ENCODE measurements at regions not wholly inside any gene's neighbourhood (a gene's known extent, or its start where the extent isn't known, plus 50 kb on each side); places are given as distances from the start of the nearest gene placed in this dataset.

- Histone ChIP-seq H3K9ac (no peak overlapping the region), H3K79me2 (ENCODE audit: insufficient read depth, low read depth) (no peaks in the 10 kb centered on the region), H4K20me1 (ENCODE audit: insufficient read depth) (no peaks in the 10 kb centered on the region), H3K4me1 (ENCODE audit: low read depth, poor library complexity, severe bottlenecking) (no peaks in the 10 kb centered on the region), H3K4me2 (no peak overlapping the region), H3K36me3 (ENCODE audit: insufficient read depth) (no peaks in the 10 kb centered on the region), H3K27ac (no peak overlapping the region), H3K4me3 (IDR thresholded peaks at IDR 0.05; ENCODE audit: insufficient read depth, low read depth, low read length) (no peak overlapping the region), H2AFZ (ENCODE audit: low read depth) (no peak overlapping the region), H3K27me3 (ENCODE audit: insufficient read depth, low read depth) (no peaks in the 10 kb centered on the region)
- TF ChIP-seq CTCF (conservative IDR thresholded peaks at IDR 0.05; ENCODE audit: low read depth, low read length): no peak
These were observed 77.9 kb downstream of the LUZP4 start for GRCh38 chrX:115367455-115367854.

- Histone ChIP-seq H3K9ac (no peak overlapping the region), H3K4me2 (no peak overlapping the region), H2AFZ (ENCODE audit: low read depth) (no peak overlapping the region), H3K36me3 (ENCODE audit: insufficient read depth) (no peaks in the 10 kb centered on the region), H3K27ac (no peak overlapping the region), H3K27me3 (ENCODE audit: insufficient read depth, low read depth) (no peaks in the 10 kb centered on the region), H3K79me2 (ENCODE audit: insufficient read depth, low read depth) (no peaks in the 10 kb centered on the region), H3K4me1 (ENCODE audit: low read depth, poor library complexity, severe bottlenecking) (no peaks in the 10 kb centered on the region), H3K4me3 (IDR thresholded peaks at IDR 0.05; ENCODE audit: insufficient read depth, low read depth, low read length) (no peak overlapping the region), H4K20me1 (ENCODE audit: insufficient read depth) (no peaks in the 10 kb centered on the region)
- TF ChIP-seq CTCF (conservative IDR thresholded peaks at IDR 0.05; ENCODE audit: low read depth, low read length): no peak
These were observed 78.4 kb downstream of the LUZP4 start for GRCh38 chrX:115367951-115368350.

GRCh38 chrX:115368876-115369275 is 79.4 kb downstream of the LUZP4 start:
- no peaks in the 10 kb centered on the region for H3K36me3 ChIP-seq (ENCODE audit: insufficient read depth)
- no peak for TF ChIP-seq CTCF (conservative IDR thresholded peaks at IDR 0.05; ENCODE audit: low read depth, low read length)
- no peak overlapping the region for H3K9ac ChIP-seq
- no peaks in the 10 kb centered on the region for H3K79me2 ChIP-seq (ENCODE audit: insufficient read depth, low read depth)
- H3K4me2 ChIP-seq: no peak overlapping the region
- no peaks in the 10 kb centered on the region for H3K4me1 ChIP-seq (ENCODE audit: low read depth, poor library complexity, severe bottlenecking)
- no peak overlapping the region for H2AFZ ChIP-seq (ENCODE audit: low read depth)
- no peak overlapping the region for H3K27ac ChIP-seq
- H4K20me1 ChIP-seq (ENCODE audit: insufficient read depth): no peaks in the 10 kb centered on the region
- H3K4me3 ChIP-seq (IDR thresholded peaks at IDR 0.05; ENCODE audit: insufficient read depth, low read depth, low read length): no peak overlapping the region
- H3K27me3 ChIP-seq (ENCODE audit: insufficient read depth, low read depth): no peaks in the 10 kb centered on the region

GRCh38 chrX:115372152-115372551 is 82.6 kb downstream of the LUZP4 start:
- Histone ChIP-seq H3K36me3 (ENCODE audit: insufficient read depth) (no peaks in the 10 kb centered on the region), H4K20me1 (ENCODE audit: insufficient read depth) (no peaks in the 10 kb centered on the region), H3K27ac (no peak overlapping the region), H3K9ac (no peak overlapping the region), H3K27me3 (ENCODE audit: insufficient read depth, low read depth) (no peaks in the 10 kb centered on the region), H3K4me2 (no peak overlapping the region), H3K79me2 (ENCODE audit: insufficient read depth, low read depth) (no peaks in the 10 kb centered on the region), H3K4me1 (ENCODE audit: low read depth, poor library complexity, severe bottlenecking) (no peaks in the 10 kb centered on the region), H3K4me3 (IDR thresholded peaks at IDR 0.05; ENCODE audit: insufficient read depth, low read depth, low read length) (no peak overlapping the region), H2AFZ (ENCODE audit: low read depth) (no peak overlapping the region)
- TF ChIP-seq CTCF (conservative IDR thresholded peaks at IDR 0.05; ENCODE audit: low read depth, low read length): no peak

- H3K27me3 ChIP-seq (ENCODE audit: insufficient read depth, low read depth): no peaks in the 10 kb centered on the region
- no peaks in the 10 kb centered on the region for H3K4me1 ChIP-seq (ENCODE audit: low read depth, poor library complexity, severe bottlenecking)
- no peak overlapping the region for H3K4me2 ChIP-seq
- no peaks in the 10 kb centered on the region for H3K79me2 ChIP-seq (ENCODE audit: insufficient read depth, low read depth)
- H4K20me1 ChIP-seq (ENCODE audit: insufficient read depth): no peaks in the 10 kb centered on the region
- H3K9ac ChIP-seq: no peak overlapping the region
- H3K4me3 ChIP-seq (IDR thresholded peaks at IDR 0.05; ENCODE audit: insufficient read depth, low read depth, low read length): no peak overlapping the region
- no peak for TF ChIP-seq CTCF (conservative IDR thresholded peaks at IDR 0.05; ENCODE audit: low read depth, low read length)
- H3K27ac ChIP-seq: no peak overlapping the region
- H2AFZ ChIP-seq (ENCODE audit: low read depth): no peak overlapping the region
- H3K36me3 ChIP-seq (ENCODE audit: insufficient read depth): no peaks in the 10 kb centered on the region
These were observed 83.8 kb downstream of the LUZP4 start for GRCh38 chrX:115373308-115373707.
